Esophagus muscularis mucosa (tissue), 4 donors: ENCODE measurements at regions not wholly inside any gene's neighbourhood (a gene's known extent, or its start where the extent isn't known, plus 50 kb on each side); places are given as distances from the start of the nearest gene placed in this dataset.

Experiments
- CTCF ChIP-seq, 3 experiments: fragments of 200-600 bp in 2 of 3; fragments of 450-650 bp in 1 of 3; sonication (generic) in 2 of 3; IDR thresholded peaks; one replicate each; pipeline ENCODE4 v1.5.1; 2017 to 2019; ENCODE audit warnings: antibody characterized with exemption in 3 of 3, mild to moderate bottlenecking in 2 of 3, moderate library complexity in 1 of 3
- EP300 ChIP-seq: sonication (generic); formaldehyde crosslinking; IDR thresholded peaks from one replicate; pipeline ENCODE4 v1.6.1; 2017; ENCODE audit warnings: antibody characterized with exemption
- POLR2AphosphoS5 ChIP-seq, 2 donors: sonication (generic); formaldehyde crosslinking; IDR thresholded peaks; one replicate each; pipeline ENCODE4 v1.6.1; 2017; ENCODE audit warnings: antibody characterized with exemption in 2 of 2

GRCh38 chr11:22115470-22116029 lies 77.3 kb upstream of the ANO5 start:
- TF ChIP-seq POLR2AphosphoS5 (IDR thresholded peaks at IDR 0.05) (no peak), EP300 (no peak), CTCF (IDR thresholded peaks at IDR 0.05) (no peak)
